K562 (cell line): ENCODE measurements at regions not wholly inside any gene's neighbourhood (a gene's known extent, or its start where the extent isn't known, plus 50 kb on each side); places are given as distances from the start of the nearest gene placed in this dataset.

Experiments
- BCL6 ChIP-seq: fragments of 250-450 bp; sonication (Bioruptor Pico); IDR thresholded peaks from 2 replicates; pipeline ENCODE4 v1.4.0; 2020
- CHD1 ChIP-seq: fragments of 200-600 bp; sonication (generic); IDR thresholded peaks from one replicate; pipeline ENCODE4 v1.6.1; 2012; ENCODE audit warnings: mild to moderate bottlenecking, moderate library complexity, low read length, inconsistent platforms
- HNRNPLL ChIP-seq: fragments of 200-400 bp; formaldehyde crosslinking; IDR thresholded peaks from 2 replicates; pipeline ENCODE4 v1.6.1; 2017; ENCODE audit warnings: low read length, low read depth, mild to moderate bottlenecking; ENCODE audit not compliant: poor library complexity, severe bottlenecking
- MEF2D ChIP-seq: conservative IDR thresholded peaks from 2 replicates; pipeline ENCODE4 v1.6.1; 2016; ENCODE audit warnings: low read depth, missing genetic modification characterization, missing compliant biosample characterization
- NR2C1 ChIP-seq, 2 experiments: fragments of 450-650 bp; IDR thresholded peaks; 2 replicates each; pipeline ENCODE4 v1.6.1; 2017; ENCODE audit warnings: mild to moderate bottlenecking in 2 of 2, antibody characterized with exemption in 1 of 2, inconsistent platforms in 1 of 2, missing compliant biosample characterization in 1 of 2, missing genetic modification characterization in 1 of 2
- PYGO2 ChIP-seq: fragments of 450-650 bp; IDR thresholded peaks from 2 replicates; pipeline ENCODE4 v1.6.1; 2016; ENCODE audit warnings: mild to moderate bottlenecking, missing genetic modification characterization, moderate library complexity, missing compliant biosample characterization
- RBM22 ChIP-seq: fragments of 200-400 bp; formaldehyde crosslinking; IDR thresholded peaks from 2 replicates; pipeline ENCODE4 v1.6.1; 2018; ENCODE audit warnings: low read length, low read depth; ENCODE audit not compliant: poor library complexity, severe bottlenecking
- SIRT6 ChIP-seq: IDR thresholded peaks from one replicate; pipeline ENCODE4 v1.6.1; 2012; ENCODE audit warnings: low read depth, mild to moderate bottlenecking, control low read depth, inconsistent platforms, low read length, moderate library complexity
- SMAD4 ChIP-seq: fragments of 250-450 bp; sonication (Bioruptor Pico); conservative IDR thresholded peaks from 2 replicates; pipeline ENCODE4 v1.8.0; 2021; ENCODE audit warnings: inconsistent platforms, mild to moderate bottlenecking, moderate library complexity
- SRSF3 ChIP-seq: fragments of 200-400 bp; formaldehyde crosslinking; IDR thresholded peaks from 2 replicates; pipeline ENCODE4 v1.6.1; 2016; ENCODE audit warnings: mild to moderate bottlenecking, low read length, moderate library complexity; ENCODE audit not compliant: insufficient read depth
- ZNF311 ChIP-seq: fragments of 250-450 bp; sonication (Bioruptor Pico); IDR thresholded peaks from 2 replicates; pipeline ENCODE4 v1.4.0; 2020; ENCODE audit warnings: mild to moderate bottlenecking, moderate library complexity
- TF ChIP-seq, protein P1 (sequence below): sonication (generic); formaldehyde crosslinking; IDR thresholded peaks from 2 replicates; pipeline ENCODE4 v1.8.0; 2022; ENCODE audit warnings: missing genetic modification reagents, mild to moderate bottlenecking, borderline replicate concordance
- TF ChIP-seq, protein P2 (sequence below): fragments of 200-800 bp; sonication (Bioruptor generic); IDR thresholded peaks from 2 replicates; pipeline ENCODE4 v1.6.1; 2016; ENCODE audit warnings: missing genetic modification characterization, missing compliant biosample characterization
- TF ChIP-seq, protein P3 (sequence below): fragments of 450-650 bp; IDR thresholded peaks from 2 replicates; pipeline ENCODE4 v1.6.1; 2016; ENCODE audit warnings: antibody characterized with exemption
- TF ChIP-seq, protein P4 (sequence below): fragments of 200-400 bp; formaldehyde crosslinking; IDR thresholded peaks from 2 replicates; pipeline ENCODE4 v1.6.1; 2017; ENCODE audit warnings: mild to moderate bottlenecking, low read depth, low read length, moderate library complexity

DNA sequence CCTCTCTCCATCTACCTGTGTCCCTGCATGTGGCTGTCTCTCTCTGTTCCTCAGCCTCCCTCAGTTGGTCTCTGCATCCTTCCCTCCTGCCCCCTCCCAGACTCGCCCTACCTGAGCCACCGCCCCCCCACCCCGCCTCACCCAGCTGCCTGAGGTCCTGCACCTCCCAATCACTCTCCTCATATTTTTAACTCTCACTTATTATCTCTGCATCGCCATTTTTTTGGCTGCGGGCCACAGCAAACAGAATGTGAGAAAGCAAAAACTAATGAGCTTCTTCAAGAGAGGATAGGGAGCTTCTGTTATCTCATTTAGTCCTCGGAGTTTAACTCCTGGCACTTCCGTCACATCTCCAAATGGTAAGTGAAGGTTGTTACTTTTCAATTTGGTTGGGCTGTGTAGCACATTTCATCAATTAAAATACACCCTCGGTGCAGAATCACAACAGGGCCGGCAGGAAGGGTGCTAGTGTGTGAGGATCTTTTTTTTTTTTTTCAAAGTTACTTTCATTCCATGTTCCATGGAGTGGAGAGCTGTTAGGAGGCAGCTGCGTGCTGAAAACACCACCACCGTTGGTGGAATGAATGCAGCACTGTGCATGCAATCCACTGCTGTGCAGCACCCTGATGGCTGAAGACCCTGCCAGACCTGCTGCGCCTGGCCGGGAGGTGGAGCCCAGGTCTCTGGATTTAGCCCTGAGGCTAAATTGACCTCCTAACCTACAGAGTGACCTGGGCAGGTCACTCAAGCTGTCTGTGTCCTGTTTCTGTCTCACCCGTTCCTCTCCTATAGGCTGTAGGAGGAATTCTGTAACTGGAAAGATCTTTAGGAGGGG is 157.2 kb upstream of the NFIA start (continued):
- TF ChIP-seq MEF2D (tag): 0 out of 2 replicates have a peak, but pooled peaks have one; percentile 22
- no peak for TF ChIP-seq PYGO2 (tag)
- TF ChIP-seq, protein P1, sequence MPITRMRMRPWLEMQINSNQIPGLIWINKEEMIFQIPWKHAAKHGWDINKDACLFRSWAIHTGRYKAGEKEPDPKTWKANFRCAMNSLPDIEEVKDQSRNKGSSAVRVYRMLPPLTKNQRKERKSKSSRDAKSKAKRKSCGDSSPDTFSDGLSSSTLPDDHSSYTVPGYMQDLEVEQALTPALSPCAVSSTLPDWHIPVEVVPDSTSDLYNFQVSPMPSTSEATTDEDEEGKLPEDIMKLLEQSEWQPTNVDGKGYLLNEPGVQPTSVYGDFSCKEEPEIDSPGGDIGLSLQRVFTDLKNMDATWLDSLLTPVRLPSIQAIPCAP: no peak
- TF ChIP-seq SMAD4 (CRISPR knock-in tag): 0 out of 2 replicates have a peak, but pooled peaks have one; percentile 24
- TF ChIP-seq RBM22: no peak
- TF ChIP-seq SIRT6: no peak
- TF ChIP-seq, protein P2, sequence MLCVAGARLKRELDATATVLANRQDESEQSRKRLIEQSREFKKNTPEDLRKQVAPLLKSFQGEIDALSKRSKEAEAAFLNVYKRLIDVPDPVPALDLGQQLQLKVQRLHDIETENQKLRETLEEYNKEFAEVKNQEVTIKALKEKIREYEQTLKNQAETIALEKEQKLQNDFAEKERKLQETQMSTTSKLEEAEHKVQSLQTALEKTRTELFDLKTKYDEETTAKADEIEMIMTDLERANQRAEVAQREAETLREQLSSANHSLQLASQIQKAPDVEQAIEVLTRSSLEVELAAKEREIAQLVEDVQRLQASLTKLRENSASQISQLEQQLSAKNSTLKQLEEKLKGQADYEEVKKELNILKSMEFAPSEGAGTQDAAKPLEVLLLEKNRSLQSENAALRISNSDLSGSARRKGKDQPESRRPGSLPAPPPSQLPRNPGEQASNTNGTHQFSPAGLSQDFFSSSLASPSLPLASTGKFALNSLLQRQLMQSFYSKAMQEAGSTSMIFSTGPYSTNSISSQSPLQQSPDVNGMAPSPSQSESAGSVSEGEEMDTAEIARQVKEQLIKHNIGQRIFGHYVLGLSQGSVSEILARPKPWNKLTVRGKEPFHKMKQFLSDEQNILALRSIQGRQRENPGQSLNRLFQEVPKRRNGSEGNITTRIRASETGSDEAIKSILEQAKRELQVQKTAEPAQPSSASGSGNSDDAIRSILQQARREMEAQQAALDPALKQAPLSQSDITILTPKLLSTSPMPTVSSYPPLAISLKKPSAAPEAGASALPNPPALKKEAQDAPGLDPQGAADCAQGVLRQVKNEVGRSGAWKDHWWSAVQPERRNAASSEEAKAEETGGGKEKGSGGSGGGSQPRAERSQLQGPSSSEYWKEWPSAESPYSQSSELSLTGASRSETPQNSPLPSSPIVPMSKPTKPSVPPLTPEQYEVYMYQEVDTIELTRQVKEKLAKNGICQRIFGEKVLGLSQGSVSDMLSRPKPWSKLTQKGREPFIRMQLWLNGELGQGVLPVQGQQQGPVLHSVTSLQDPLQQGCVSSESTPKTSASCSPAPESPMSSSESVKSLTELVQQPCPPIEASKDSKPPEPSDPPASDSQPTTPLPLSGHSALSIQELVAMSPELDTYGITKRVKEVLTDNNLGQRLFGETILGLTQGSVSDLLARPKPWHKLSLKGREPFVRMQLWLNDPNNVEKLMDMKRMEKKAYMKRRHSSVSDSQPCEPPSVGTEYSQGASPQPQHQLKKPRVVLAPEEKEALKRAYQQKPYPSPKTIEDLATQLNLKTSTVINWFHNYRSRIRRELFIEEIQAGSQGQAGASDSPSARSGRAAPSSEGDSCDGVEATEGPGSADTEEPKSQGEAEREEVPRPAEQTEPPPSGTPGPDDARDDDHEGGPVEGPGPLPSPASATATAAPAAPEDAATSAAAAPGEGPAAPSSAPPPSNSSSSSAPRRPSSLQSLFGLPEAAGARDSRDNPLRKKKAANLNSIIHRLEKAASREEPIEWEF (CRISPR knock-in tag): no peak
- no peak for TF ChIP-seq CHD1
- TF ChIP-seq NR2C1 (IDR thresholded peaks at IDR 0.05): peak; percentile 23; the same call in 1 of the 2 replicates
- TF ChIP-seq NR2C1 (tag; IDR thresholded peaks at IDR 0.05): peak; percentile 58; the same call in 1 of the 2 replicates
- TF ChIP-seq HNRNPLL: no peak
- TF ChIP-seq, protein P3, sequence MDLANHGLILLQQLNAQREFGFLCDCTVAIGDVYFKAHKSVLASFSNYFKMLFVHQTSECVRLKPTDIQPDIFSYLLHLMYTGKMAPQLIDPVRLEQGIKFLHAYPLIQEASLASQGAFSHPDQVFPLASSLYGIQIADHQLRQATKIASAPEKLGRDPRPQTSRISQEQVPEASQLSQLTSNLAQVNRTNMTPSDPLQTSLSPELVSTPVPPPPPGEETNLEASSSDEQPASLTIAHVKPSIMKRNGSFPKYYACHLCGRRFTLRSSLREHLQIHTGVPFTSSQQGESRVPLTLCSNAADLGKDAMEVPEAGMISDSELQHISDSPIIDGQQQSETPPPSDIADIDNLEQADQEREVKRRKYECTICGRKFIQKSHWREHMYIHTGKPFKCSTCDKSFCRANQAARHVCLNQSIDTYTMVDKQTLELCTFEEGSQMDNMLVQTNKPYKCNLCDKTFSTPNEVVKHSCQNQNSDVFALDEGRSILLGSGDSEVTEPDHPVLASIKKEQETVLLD: no peak
- no peak for TF ChIP-seq SRSF3
- TF ChIP-seq ZNF311 (CRISPR knock-in tag): no peak
- TF ChIP-seq BCL6: no peak
- TF ChIP-seq, protein P4, sequence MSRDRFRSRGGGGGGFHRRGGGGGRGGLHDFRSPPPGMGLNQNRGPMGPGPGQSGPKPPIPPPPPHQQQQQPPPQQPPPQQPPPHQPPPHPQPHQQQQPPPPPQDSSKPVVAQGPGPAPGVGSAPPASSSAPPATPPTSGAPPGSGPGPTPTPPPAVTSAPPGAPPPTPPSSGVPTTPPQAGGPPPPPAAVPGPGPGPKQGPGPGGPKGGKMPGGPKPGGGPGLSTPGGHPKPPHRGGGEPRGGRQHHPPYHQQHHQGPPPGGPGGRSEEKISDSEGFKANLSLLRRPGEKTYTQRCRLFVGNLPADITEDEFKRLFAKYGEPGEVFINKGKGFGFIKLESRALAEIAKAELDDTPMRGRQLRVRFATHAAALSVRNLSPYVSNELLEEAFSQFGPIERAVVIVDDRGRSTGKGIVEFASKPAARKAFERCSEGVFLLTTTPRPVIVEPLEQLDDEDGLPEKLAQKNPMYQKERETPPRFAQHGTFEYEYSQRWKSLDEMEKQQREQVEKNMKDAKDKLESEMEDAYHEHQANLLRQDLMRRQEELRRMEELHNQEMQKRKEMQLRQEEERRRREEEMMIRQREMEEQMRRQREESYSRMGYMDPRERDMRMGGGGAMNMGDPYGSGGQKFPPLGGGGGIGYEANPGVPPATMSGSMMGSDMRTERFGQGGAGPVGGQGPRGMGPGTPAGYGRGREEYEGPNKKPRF: no peak
